Smooth muscle cell (in vitro differentiated cells): ENCODE measurements at regions not wholly inside any gene's neighbourhood (a gene's known extent, or its start where the extent isn't known, plus 50 kb on each side); places are given as distances from the start of the nearest gene placed in this dataset.

ENCODE experiments used
- DNase-seq: peaks from one replicate; lab custom pipeline; 2025; ENCODE audit not compliant: unreplicated experiment; lab: John Stamatoyannopoulos, UW
- H2AFZ ChIP-seq: fragments of 200-600 bp; sonication (generic); 2 replicates; pipeline ENCODE4 v1.6.0; 2016; ENCODE audit warnings: antibody characterized with exemption, low read depth, mild to moderate bottlenecking
- H3F3A ChIP-seq: fragments of 200-600 bp; sonication (generic); 2 replicates; pipeline ENCODE4 v1.6.0; 2017; ENCODE audit warnings: antibody characterized with exemption, low read depth
- H3K27ac ChIP-seq: fragments of 200-600 bp; sonication (generic); 2 replicates; pipeline ENCODE4 v1.5.1; 2016; ENCODE audit warnings: low read depth, mild to moderate bottlenecking
- H3K27me3 ChIP-seq: fragments of 200-600 bp; sonication (generic); 2 replicates; pipeline ENCODE4 v1.6.1; 2016; ENCODE audit warnings: low read depth, mild to moderate bottlenecking
- H3K36me3 ChIP-seq: fragments of 200-600 bp; sonication (generic); 2 replicates; pipeline ENCODE4 v1.5.1; 2016; ENCODE audit warnings: low read depth
- H3K4me1 ChIP-seq: fragments of 200-600 bp; sonication (generic); 2 replicates; pipeline ENCODE4 v1.5.1; 2016; ENCODE audit warnings: low read depth
- H3K4me2 ChIP-seq: fragments of 200-600 bp; sonication (generic); 2 replicates; pipeline ENCODE4 v1.6.0; 2016; ENCODE audit warnings: mild to moderate bottlenecking
- H3K4me3 ChIP-seq: fragments of 200-600 bp; sonication (generic); 2 replicates; pipeline ENCODE4 v1.5.1; 2016; ENCODE audit warnings: mild to moderate bottlenecking
- H3K79me2 ChIP-seq: fragments of 200-600 bp; sonication (generic); 2 replicates; pipeline ENCODE4 v1.6.0; 2016; ENCODE audit warnings: low read depth, mild to moderate bottlenecking
- H3K9ac ChIP-seq: fragments of 200-600 bp; sonication (generic); 2 replicates; pipeline ENCODE4 v1.6.0; 2016; ENCODE audit warnings: low read depth
- H3K9me3 ChIP-seq: fragments of 200-600 bp; sonication (generic); replicated peaks from 2 replicates; pipeline ENCODE4 v1.5.1; 2016; ENCODE audit warnings: low read depth
- H4K20me1 ChIP-seq: fragments of 200-600 bp; sonication (generic); 2 replicates; pipeline ENCODE4 v1.6.0; 2016; ENCODE audit warnings: low read depth
- WGBS: methylation state at CpG from one replicate; pipeline ENCODE4 v1.1.7; 2016; ENCODE audit warnings: low lambda C conversion rate; 5-methylcytosine and 5-hydroxymethylcytosine counted together
- TF ChIP-seq, protein P1 (sequence below): fragments of 200-600 bp; sonication (generic); IDR thresholded peaks from 2 replicates; pipeline ENCODE4 v1.5.1; 2017; ENCODE audit warnings: borderline replicate concordance, mild to moderate bottlenecking, antibody characterized with exemption; ENCODE audit not compliant: insufficient read depth, poor library complexity, severe bottlenecking

DNA sequence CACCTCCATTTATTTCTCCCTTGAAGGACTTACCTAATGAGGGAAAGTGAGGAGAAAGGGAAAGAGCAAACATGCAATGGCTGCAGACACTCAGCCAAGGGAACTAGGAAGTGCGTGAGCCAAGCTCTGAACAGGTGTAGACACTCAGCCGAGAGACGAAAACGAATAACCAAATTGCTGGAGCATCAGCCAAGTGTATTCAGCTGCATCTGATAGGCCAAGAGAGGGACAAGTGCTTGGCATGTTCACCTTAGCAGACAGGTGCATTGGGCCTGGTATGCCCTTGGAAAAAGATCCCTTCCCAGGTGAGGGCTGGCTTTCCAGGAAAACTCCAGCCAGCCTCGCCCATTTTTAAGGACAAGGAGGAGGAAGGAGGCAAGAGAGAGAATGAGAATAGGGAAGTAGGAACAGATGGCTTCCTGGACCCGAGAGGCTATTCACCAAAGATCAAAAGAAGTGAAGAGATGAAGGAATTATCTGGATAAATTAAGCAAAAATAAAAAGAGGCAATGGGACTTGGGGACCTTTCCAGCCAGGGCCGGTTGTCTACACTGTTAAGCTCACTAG, 184.7 kb downstream of the TOMM20 start:
- 82% methylated on average over 7 of the region's 7 CpGs for WGBS
- H2AFZ ChIP-seq = no peak overlapping the region
- H3K27ac ChIP-seq = no peak overlapping the region
- TF ChIP-seq, protein P1, sequence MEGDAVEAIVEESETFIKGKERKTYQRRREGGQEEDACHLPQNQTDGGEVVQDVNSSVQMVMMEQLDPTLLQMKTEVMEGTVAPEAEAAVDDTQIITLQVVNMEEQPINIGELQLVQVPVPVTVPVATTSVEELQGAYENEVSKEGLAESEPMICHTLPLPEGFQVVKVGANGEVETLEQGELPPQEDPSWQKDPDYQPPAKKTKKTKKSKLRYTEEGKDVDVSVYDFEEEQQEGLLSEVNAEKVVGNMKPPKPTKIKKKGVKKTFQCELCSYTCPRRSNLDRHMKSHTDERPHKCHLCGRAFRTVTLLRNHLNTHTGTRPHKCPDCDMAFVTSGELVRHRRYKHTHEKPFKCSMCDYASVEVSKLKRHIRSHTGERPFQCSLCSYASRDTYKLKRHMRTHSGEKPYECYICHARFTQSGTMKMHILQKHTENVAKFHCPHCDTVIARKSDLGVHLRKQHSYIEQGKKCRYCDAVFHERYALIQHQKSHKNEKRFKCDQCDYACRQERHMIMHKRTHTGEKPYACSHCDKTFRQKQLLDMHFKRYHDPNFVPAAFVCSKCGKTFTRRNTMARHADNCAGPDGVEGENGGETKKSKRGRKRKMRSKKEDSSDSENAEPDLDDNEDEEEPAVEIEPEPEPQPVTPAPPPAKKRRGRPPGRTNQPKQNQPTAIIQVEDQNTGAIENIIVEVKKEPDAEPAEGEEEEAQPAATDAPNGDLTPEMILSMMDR = no peak
- no peak overlapping the region for H3K4me2 ChIP-seq
- H3K36me3 ChIP-seq = no peaks in the 10 kb centered on the region
- no peaks in the 10 kb centered on the region for H3K9me3 ChIP-seq
- no peaks in the 10 kb centered on the region for H3K79me2 ChIP-seq
- no peaks in the 10 kb centered on the region for H3K27me3 ChIP-seq
- H3K4me1 ChIP-seq = no peaks in the 10 kb centered on the region
- DNase-seq = no peak
- H3F3A ChIP-seq = no peaks in the 10 kb centered on the region
- H4K20me1 ChIP-seq = no peaks in the 10 kb centered on the region
- no peak overlapping the region for H3K4me3 ChIP-seq
- H3K9ac ChIP-seq = no peak overlapping the region

- no peak overlapping the region for H3K4me2 ChIP-seq
- no peaks in the 10 kb centered on the region for H3F3A ChIP-seq
- no peaks in the 10 kb centered on the region for H3K79me2 ChIP-seq
- no peaks in the 10 kb centered on the region for H4K20me1 ChIP-seq
- no peak overlapping the region for H3K4me3 ChIP-seq
- H3K9ac ChIP-seq = no peak overlapping the region
- no peak overlapping the region for H3K27ac ChIP-seq
- H3K27me3 ChIP-seq = no peaks in the 10 kb centered on the region
- no peaks in the 10 kb centered on the region for H3K36me3 ChIP-seq
- H2AFZ ChIP-seq = no peak overlapping the region
- no peaks in the 10 kb centered on the region for H3K9me3 ChIP-seq
- no peaks in the 10 kb centered on the region for H3K4me1 ChIP-seq
- WGBS = 95% methylated on average over 5 of the region's 5 CpGs
- no peak for DNase-seq
- TF ChIP-seq, protein P1 = no peak
Measured at GRCh38 chr1:234942879-234943506, 185.6 kb downstream of the TOMM20 start.

GRCh38 chr1:234942012-234942332, 186.7 kb downstream of the TOMM20 start:
- no peak for DNase-seq
- Histone ChIP-seq H3K79me2 (no peaks in the 10 kb centered on the region), H3K36me3 (no peaks in the 10 kb centered on the region)

More at GRCh38 chr1:234942012-234942332, 186.7 kb downstream of the TOMM20 start:
- no peaks in the 10 kb centered on the region for H3K4me1 ChIP-seq
- no peaks in the 10 kb centered on the region for H3K9me3 ChIP-seq
- no peak overlapping the region for H2AFZ ChIP-seq
- H3K27me3 ChIP-seq = no peaks in the 10 kb centered on the region
- no peak overlapping the region for H3K9ac ChIP-seq
- H3F3A ChIP-seq = no peaks in the 10 kb centered on the region
- H4K20me1 ChIP-seq = no peaks in the 10 kb centered on the region
- TF ChIP-seq, protein P1 = no peak
- no peak overlapping the region for H3K4me2 ChIP-seq
- no peak overlapping the region for H3K4me3 ChIP-seq
- 55% methylated on average over 4 of the region's 4 CpGs for WGBS
- no peak overlapping the region for H3K27ac ChIP-seq
